ENCODE measurements at regions not wholly inside any gene's neighbourhood (a gene's known extent, or its start where the extent isn't known, plus 50 kb on each side); places are given as distances from the start of the nearest gene placed in this dataset.
"Not testable (repeated sequence)": the region's sequence is repeated elsewhere in the genome, so short reads cannot be mapped to it uniquely, and the experiment has no call there.

DNA sequence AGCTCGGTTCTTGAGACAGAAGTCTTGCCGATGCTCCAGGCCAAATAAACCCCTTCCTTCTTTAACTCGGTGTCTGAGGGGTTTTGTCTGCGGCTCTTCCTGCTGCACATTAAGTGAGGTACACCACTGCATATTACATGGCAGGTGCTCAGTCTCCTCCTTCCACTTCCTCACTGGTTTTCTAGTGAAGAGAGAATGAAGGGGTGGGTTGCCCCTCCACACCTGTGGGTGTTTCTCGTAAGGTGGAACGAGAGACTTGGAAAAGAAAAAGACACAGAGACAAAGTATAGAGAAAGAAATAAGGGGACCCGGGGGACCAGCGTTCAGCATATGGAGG, 138.0 kb downstream of the OR2B2 start:
- not testable (repeated sequence) for H3K36me3 ChIP-seq; H3K9me3 ChIP-seq (replicated peaks)

DNA sequence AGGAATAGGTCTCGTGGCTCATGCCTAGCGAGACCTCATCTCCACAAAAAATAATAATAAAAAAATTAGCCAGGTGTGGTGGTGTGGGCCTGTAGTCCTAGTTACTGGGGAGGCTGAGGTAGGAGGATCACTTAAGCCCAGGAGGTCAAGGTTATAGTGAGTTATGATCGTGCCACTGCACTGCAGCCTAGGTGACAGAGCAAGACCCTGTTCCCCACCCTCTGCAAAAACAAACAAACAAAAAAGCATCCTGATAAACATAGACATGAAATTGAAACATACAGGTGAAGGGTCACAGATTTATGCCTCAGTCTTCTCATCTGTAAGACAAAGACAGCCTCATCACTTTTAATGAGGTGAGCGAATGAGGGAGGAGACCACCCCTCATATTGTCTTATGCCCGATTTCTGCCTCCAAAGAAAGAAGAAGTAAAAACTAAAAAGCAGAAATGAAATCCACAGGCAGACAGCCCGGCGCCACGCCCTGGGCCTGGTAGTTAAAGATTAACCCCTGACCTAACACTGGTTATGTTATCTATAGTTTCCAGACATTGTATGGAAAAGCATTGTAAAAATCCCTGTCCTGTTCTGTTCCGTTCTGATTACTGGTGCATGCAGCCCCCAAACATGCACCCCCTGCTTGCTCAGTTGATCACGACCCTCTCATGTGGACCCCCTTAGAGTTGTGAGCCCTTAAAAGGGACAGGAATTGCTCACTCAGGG, 138.5 kb downstream of the OR2B2 start:
- not testable (repeated sequence) for H3K4me1 ChIP-seq; H3K9me3 ChIP-seq (replicated peaks); H3K27me3 ChIP-seq; H3K27ac ChIP-seq; DNase-seq; H3K36me3 ChIP-seq; H3K4me3 ChIP-seq

More for the DNA sequence above, 138.0 kb downstream of the OR2B2 start:
- DNase-seq, H3K27me3 ChIP-seq, H3K4me1 ChIP-seq, H3K27ac ChIP-seq, H3K4me3 ChIP-seq: not testable (repeated sequence)

DNA sequence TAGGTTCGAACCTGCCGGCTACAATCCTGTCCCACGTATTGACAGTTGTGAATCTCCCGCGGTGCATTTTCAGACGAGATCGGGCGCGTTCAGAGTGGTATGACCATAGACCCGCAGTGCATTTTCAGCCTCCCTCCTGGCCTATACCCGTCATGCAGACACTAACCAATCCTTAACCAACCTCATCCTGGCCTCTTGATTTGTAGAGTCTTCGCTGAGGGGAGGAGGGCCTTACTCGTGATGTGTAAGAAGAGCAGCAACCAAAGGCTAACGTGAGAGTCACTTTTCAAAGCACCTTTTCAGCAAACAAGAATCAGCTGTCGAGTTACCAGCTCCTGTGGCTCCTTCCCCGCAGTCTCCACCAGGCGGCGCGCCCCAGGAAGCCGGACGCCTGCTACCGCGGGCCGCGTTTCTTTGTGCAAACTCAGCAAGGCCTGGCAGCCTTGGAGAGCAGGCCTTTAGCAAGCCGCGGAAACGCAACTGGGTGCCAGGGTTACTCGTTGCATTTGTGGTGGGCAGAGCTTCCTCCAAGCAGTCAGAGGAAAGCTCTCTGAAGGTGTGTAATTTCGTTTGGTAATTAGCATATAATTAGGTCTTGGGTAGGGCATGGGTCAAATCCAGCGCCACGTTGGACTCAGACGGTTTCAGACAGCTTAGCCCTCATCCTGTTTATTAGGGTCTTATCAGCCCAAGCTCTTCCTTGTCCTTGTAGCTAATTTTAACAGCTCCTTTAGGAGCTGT, 139.8 kb downstream of the OR2B2 start:
- H3K27me3 ChIP-seq: no peaks in the 10 kb centered on the region
- H3K9me3 ChIP-seq (replicated peaks): no peaks in the 10 kb centered on the region
- H3K4me3 ChIP-seq: peak overlapping the region; percentile 1; the same call in 1 of the 2 replicates
- DNase-seq: peak; percentile 57 to 76
- H3K27ac ChIP-seq: no peak overlapping the region
- no peaks in the 10 kb centered on the region for H3K36me3 ChIP-seq
- H3K4me1 ChIP-seq: no peaks in the 10 kb centered on the region

DNA sequence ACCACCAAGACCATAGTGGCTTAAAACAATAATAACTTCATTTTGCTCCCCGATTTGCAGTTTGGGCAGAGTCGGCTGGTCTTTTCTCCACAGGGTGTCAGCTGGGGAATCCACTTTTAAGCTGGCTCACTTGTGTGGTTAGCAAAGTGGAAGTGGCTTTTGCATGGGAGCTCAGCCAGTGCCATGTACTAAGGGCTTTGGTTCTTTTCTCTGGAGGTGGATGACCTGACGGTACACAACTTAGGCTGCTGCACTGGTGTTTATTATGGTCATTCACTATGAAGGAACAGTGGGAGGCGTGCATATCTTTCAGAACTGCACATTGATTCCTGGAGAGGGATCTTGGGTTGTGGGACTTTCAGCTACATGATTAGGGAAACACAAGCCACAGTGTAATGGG, 141.0 kb downstream of the OR2B2 start:
- Histone ChIP-seq H3K4me3 (no peak overlapping the region), H3K27ac (no peak overlapping the region), H3K9me3 (replicated peaks) (no peaks in the 10 kb centered on the region), H3K27me3 (no peaks in the 10 kb centered on the region), H3K36me3 (no peaks in the 10 kb centered on the region), H3K4me1 (no peaks in the 10 kb centered on the region)
- DNase-seq: no peak

DNA sequence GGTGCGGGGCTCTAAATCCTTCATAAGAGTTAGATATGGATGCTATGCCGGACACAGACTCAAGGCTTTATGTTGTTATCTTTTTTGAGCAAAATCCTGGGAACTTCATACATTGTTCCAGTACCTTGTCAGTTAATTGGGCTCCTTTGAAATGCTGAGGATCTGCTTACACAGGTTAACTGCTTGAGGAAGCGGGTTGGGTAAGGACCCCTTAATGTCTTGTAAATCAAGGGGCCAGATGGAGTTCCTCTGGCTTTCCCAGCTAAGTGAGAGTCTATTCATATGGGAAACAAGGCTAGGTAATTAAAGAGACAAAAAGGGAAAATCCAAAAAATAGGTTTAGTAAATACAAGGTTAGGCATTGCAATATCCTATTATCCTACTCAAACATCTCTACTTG, 141.5 kb downstream of the OR2B2 start:
- no peak for DNase-seq
- H3K27ac ChIP-seq: no peak overlapping the region
- H3K4me1 ChIP-seq: no peaks in the 10 kb centered on the region
- H3K4me3 ChIP-seq: no peak overlapping the region
- H3K36me3 ChIP-seq: no peaks in the 10 kb centered on the region
- no peaks in the 10 kb centered on the region for H3K27me3 ChIP-seq
- H3K9me3 ChIP-seq (replicated peaks): no peaks in the 10 kb centered on the region

DNA sequence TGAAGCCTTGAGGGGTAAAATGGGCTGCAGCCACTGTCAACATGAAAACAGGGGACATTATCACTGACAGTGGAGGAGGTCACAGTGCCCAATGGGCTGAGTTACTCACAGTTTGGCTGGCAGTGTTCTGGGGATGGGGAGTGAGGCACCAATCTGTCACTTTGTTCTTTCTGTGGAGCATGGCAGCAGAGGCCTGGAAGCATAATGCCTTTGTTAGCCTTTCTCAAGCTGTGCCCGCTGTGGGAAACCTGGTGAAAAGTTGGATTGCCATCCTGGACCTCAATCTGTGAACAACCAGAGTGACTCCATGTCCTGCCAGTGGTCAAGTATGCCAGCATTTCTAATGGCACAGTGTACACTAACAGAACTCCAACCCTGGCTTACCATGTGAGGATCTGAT, 143.6 kb downstream of the OR2B2 start:
- Histone ChIP-seq H3K36me3 (no peaks in the 10 kb centered on the region), H3K4me1 (no peaks in the 10 kb centered on the region), H3K27ac (no peak overlapping the region), H3K9me3 (replicated peaks) (no peaks in the 10 kb centered on the region), H3K27me3 (no peaks in the 10 kb centered on the region), H3K4me3 (no peak overlapping the region)
- no peak for DNase-seq

DNA sequence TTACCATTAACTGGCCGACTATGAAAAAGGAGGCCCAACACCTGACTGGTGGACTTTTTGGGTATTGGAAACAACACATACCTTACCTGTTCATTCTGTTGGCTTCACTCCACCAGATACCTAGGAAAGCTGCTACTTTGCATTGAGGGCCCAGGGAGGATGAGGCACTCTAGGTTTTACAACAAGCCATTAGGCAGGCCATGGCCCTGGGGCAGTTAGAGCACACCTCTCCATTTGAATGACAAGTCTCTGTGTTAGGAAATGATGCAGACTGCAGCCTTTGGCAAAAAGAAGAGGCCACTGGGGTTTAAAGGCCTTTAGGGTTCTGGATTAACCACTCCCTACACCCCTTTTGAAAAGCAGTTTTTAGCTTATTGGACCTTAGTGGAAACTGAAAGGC, 144.3 kb downstream of the OR2B2 start:
- H3K4me3 ChIP-seq: no peak overlapping the region
- DNase-seq: no peak
- no peaks in the 10 kb centered on the region for H3K36me3 ChIP-seq
- H3K27ac ChIP-seq: no peak overlapping the region
- no peaks in the 10 kb centered on the region for H3K9me3 ChIP-seq (replicated peaks)
- H3K4me1 ChIP-seq: no peaks in the 10 kb centered on the region
- H3K27me3 ChIP-seq: no peaks in the 10 kb centered on the region

DNA sequence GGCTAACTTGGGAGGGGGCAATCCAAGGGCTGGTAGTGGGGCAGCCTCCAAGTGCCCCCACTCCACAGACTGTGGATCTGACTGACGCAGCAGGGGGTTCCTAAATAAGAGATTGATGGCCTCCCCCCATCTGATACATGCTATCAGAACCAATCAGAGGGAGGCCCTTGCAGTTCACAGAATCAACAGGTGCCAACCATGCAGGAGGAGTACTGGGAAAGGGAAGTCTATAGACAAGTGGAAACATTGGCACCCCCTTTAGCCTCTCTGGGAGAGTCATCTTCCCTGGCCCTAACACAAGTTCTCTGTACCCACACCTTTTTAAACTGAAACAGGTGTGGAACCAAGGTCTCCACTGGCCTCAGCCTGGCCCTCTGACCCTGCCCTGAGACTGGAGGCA, 145.8 kb downstream of the OR2B2 start:
- no peak overlapping the region for H3K4me3 ChIP-seq

DNA sequence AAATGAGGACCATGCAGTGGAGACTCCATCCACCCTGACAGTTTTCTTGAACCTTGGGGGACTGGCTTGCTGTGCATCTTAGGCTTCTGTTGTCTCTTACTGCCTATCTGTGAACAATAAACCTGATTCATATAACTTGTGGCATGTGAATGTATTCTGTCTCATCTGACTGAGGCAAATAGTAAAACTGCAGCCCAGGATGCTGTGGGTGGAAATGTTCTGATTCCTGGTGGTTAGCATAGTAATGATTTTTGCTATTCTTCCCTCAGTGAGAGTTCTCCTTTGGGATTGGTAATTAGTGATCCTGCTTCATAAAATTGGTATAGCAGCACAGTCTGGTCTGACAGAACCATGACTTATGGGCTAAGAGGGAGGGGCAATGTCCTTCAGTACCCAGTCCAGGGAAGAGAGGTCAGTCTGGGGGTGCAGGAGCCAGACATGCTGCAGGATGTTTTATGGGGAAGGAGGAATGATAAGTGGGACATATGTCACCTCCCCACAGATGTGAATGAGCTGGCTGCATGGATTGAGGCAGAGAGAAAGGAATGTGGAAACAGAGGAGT, 147.1 kb downstream of the OR2B2 start:
- H3K27me3 ChIP-seq: no peaks in the 10 kb centered on the region
- H3K9me3 ChIP-seq (replicated peaks): no peaks in the 10 kb centered on the region
- H3K4me3 ChIP-seq: no peak overlapping the region
- DNase-seq: no peak
- H3K36me3 ChIP-seq: no peaks in the 10 kb centered on the region
- H3K27ac ChIP-seq: no peak overlapping the region
- no peaks in the 10 kb centered on the region for H3K4me1 ChIP-seq

More for the DNA sequence above, 145.8 kb downstream of the OR2B2 start:
- H3K27ac ChIP-seq: no peak overlapping the region
- H3K36me3 ChIP-seq: no peaks in the 10 kb centered on the region
- no peaks in the 10 kb centered on the region for H3K9me3 ChIP-seq (replicated peaks)
- no peak for DNase-seq
- H3K4me1 ChIP-seq: no peaks in the 10 kb centered on the region
- H3K27me3 ChIP-seq: no peaks in the 10 kb centered on the region

DNA sequence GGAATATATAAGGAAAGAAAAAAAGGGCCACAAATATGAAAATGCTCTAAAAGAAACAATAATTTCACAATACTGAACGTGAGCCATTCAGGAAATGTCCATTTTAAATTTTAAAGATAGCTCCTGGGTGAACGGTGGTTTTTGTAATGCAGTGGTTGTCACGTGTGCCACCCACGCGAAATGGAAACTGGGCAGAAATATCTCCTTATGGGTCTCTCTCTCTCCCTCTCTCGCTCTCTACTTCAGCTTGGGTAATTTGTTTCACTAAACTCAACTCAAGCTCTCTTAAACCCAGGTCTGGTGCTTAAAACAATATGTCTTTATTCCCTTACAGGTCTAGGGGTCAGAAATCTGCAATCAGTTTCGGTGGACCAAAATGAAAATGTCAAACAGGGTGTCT, 150.8 kb downstream of the OR2B2 start:
- no peaks in the 10 kb centered on the region for H3K36me3 ChIP-seq
- H3K27ac ChIP-seq: no peak overlapping the region
- H3K27me3 ChIP-seq: no peaks in the 10 kb centered on the region
- no peaks in the 10 kb centered on the region for H3K9me3 ChIP-seq (replicated peaks)
- no peak for DNase-seq
- H3K4me1 ChIP-seq: no peaks in the 10 kb centered on the region
- no peak overlapping the region for H3K4me3 ChIP-seq

DNA sequence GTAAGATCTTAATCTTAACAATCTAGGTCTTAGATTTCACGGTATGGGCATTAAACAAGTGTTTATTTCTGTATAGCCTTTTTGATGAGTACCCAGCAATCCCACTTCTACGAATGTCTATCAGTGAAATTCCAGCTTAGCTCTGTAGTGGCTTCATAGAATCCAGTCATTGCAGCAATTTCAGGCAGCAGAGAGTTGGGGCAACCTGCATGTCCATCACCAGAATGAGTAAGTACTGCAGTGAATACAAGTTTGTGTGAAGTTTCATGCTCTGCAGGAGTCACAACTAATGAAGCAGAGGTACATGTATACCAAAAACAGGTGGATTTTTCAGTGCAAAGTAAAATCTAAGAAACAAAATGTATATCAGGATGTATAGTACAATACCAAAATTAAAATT, 151.7 kb downstream of the OR2B2 start:
- H3K27ac ChIP-seq: no peak overlapping the region
- no peaks in the 10 kb centered on the region for H3K27me3 ChIP-seq
- H3K4me1 ChIP-seq: no peaks in the 10 kb centered on the region
- H3K36me3 ChIP-seq: no peaks in the 10 kb centered on the region
- no peaks in the 10 kb centered on the region for H3K9me3 ChIP-seq (replicated peaks)
- DNase-seq: no peak
- H3K4me3 ChIP-seq: no peak overlapping the region

DNA sequence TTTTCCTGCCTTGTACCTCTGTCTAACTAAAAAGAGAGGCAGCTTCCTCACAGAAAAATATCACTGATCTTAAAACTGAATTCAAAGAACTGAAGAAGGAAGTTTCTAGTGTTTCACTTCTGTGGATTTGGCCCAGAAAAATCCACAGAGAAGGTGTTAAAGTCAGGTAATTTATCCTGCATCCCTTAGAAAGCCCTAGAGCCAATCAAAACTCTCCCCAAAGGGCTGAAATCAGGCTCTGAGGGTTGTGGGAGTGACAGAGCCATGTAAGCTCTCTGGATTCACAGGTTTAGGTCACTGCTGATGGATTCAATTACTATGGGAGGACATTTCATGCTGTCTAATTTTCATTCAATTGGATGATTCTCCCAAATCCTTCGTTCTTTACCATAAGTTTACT, 152.3 kb downstream of the OR2B2 start:
- Histone ChIP-seq H3K9me3 (replicated peaks) (no peaks in the 10 kb centered on the region), H3K27me3 (no peaks in the 10 kb centered on the region), H3K4me1 (no peaks in the 10 kb centered on the region), H3K36me3 (no peaks in the 10 kb centered on the region), H3K4me3 (no peak overlapping the region), H3K27ac (no peak overlapping the region)
- DNase-seq: no peak

DNA sequence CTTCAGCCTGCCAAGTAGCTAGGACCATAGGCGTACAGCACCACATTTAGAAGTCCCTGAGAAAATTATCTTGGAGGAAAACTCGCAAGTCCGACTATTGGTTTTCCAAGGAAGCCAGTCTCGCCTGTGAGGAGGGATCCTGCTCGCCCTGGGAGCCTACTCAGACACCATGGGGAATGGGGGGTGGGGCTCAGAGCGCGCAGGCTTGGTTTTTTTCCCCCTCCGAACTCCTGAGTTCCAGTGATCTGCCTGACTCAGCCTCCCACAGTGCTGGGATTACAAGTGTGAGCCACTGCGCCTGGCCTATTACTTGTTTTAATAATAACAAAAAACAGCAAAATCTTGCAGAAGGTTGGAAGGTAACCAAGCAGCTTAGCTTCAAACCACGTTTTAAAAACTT, 153.7 kb downstream of the OR2B2 start:
- H3K4me3 ChIP-seq: no peak overlapping the region
- no peaks in the 10 kb centered on the region for H3K36me3 ChIP-seq
- no peaks in the 10 kb centered on the region for H3K9me3 ChIP-seq (replicated peaks)
- no peaks in the 10 kb centered on the region for H3K4me1 ChIP-seq
- no peak for DNase-seq
- H3K27me3 ChIP-seq: no peaks in the 10 kb centered on the region
- H3K27ac ChIP-seq: no peak overlapping the region

DNA sequence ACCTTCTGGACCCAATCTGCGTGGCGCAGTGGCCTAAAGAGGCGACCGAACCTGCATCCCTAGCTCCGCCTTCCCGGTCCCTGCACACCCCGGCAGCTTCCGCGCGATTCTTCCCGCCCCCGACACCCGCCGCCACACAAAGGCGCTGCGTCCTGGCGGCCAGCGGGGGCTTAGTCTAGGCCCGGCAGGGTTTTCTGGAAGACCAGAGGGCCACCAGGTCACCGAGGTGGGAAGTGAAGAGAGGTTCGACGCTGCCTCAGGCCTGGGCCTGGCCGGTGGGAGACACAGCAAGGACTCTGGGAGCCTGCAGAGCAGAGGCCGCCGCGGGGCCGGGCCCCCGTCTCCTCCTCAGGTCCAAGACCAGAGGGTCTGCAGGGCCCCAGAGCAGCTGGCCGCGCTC, 154.9 kb downstream of the OR2B2 start:
- Histone ChIP-seq H3K9me3 (replicated peaks) (no peaks in the 10 kb centered on the region), H3K36me3 (no peaks in the 10 kb centered on the region), H3K4me1 (no peaks in the 10 kb centered on the region), H3K27ac (no peak overlapping the region), H3K27me3 (no peaks in the 10 kb centered on the region), H3K4me3 (no peak overlapping the region)
- DNase-seq: no peak

DNA sequence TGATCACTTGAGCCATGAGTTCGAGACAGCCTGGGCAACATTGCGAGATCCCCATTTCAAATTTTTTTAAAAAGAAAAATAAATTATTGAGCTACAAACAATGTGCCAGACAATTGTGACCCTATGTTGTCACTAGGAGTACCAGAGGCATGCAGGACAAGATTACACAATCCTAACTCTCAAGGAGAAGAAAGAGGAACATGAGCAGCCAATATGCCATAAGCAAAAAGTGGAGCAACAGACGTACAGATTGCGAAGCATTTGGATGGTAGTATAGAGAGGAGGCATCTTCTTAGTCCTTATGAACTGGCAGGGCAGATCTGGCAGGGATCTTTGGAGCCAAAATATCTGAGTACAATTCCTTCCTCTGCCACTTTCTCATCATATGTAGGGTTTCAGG, 156.4 kb downstream of the OR2B2 start:
- Histone ChIP-seq H3K4me1 (no peaks in the 10 kb centered on the region), H3K36me3 (no peaks in the 10 kb centered on the region), H3K27me3 (no peaks in the 10 kb centered on the region)

DNA sequence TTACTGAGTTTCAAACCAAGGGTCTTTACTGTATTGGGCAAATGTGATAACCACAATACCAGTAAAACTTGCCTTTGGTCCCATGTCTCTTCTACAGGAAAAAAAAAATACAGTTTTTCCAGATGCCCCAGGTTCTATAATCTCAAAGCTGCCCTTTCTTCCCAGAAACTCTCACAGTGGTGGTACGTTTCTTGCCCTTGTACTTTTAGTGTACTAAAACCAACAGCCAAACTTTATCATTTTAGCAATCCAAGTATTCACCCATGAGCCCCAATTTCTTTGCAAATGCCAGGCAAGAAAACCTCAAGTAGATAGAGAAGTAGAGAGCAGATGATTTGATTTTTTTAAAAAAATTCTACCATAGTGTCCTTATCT, 157.8 kb downstream of the OR2B2 start:
- Histone ChIP-seq H3K27ac (no peak overlapping the region), H3K9me3 (replicated peaks) (no peaks in the 10 kb centered on the region), H3K36me3 (no peaks in the 10 kb centered on the region), H3K4me1 (no peaks in the 10 kb centered on the region), H3K27me3 (no peaks in the 10 kb centered on the region), H3K4me3 (peak overlapping the region; percentile 67)
- no peak for DNase-seq

More for the DNA sequence above, 156.4 kb downstream of the OR2B2 start:
- Histone ChIP-seq H3K27ac (no peak overlapping the region), H3K4me3 (no peak overlapping the region), H3K9me3 (replicated peaks) (no peaks in the 10 kb centered on the region)
- no peak for DNase-seq

Measured in SJCRH30 (cell line).